SU-DHL-6 (cell line): ENCODE measurements at regions not wholly inside any gene's neighbourhood (a gene's known extent, or its start where the extent isn't known, plus 50 kb on each side); places are given as distances from the start of the nearest gene placed in this dataset.

ENCODE experiments used
- EZH2phosphoT487 ChIP-seq: fragments of 200-600 bp; sonication (generic), shearing (Covaris generic); conservative IDR thresholded peaks from 2 replicates; pipeline ENCODE4 v1.6.1; 2018; ENCODE audit warnings: mild to moderate bottlenecking, antibody characterized with exemption, low read length, moderate library complexity, mixed read lengths
- TF ChIP-seq, protein P1 (sequence below): fragments of 200-600 bp; sonication (generic); IDR thresholded peaks from one replicate; pipeline ENCODE4 v1.5.1; 2017; ENCODE audit warnings: antibody characterized with exemption, mild to moderate bottlenecking, low read length, moderate library complexity; ENCODE audit not compliant: insufficient read depth, poor library complexity, severe bottlenecking

DNA sequence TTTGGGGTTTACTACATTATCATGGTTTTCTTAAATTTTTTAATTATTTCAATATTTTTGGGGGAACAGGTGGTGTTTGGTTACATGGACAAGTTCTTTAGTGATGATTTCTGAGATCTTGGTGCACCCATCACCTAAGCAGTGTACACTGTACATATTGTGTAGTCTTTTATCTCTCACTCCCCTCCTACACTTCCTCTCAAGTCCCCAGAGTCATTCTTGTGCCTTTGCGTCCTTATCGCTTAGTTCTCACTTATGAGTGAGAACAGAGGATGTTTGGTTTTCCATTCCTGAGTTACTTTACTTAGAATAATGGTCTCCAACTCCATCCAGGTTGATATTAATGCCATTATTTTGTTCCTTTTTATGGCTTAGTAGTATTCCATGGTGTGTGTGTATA lies 130.9 kb upstream of the CD93 start:
- TF ChIP-seq, protein P1, sequence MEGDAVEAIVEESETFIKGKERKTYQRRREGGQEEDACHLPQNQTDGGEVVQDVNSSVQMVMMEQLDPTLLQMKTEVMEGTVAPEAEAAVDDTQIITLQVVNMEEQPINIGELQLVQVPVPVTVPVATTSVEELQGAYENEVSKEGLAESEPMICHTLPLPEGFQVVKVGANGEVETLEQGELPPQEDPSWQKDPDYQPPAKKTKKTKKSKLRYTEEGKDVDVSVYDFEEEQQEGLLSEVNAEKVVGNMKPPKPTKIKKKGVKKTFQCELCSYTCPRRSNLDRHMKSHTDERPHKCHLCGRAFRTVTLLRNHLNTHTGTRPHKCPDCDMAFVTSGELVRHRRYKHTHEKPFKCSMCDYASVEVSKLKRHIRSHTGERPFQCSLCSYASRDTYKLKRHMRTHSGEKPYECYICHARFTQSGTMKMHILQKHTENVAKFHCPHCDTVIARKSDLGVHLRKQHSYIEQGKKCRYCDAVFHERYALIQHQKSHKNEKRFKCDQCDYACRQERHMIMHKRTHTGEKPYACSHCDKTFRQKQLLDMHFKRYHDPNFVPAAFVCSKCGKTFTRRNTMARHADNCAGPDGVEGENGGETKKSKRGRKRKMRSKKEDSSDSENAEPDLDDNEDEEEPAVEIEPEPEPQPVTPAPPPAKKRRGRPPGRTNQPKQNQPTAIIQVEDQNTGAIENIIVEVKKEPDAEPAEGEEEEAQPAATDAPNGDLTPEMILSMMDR, result no peak
- TF ChIP-seq EZH2phosphoT487, result no peak
